NB4 (cell line): ENCODE measurements at regions not wholly inside any gene's neighbourhood (a gene's known extent, or its start where the extent isn't known, plus 50 kb on each side); places are given as distances from the start of the nearest gene placed in this dataset.
"Not testable (repeated sequence)": the region's sequence is repeated elsewhere in the genome, so short reads cannot be mapped to it uniquely, and the experiment has no call there.

Experiments used
- DNase-seq: peaks from one replicate; pipeline ENCODE4 v3.0.0; 2010; ENCODE audit warnings: low read depth
- H3K4me3 ChIP-seq: one replicate; pipeline ENCODE4 v1.5.1; 2011; ENCODE audit warnings: mild to moderate bottlenecking, low read depth, low read length, moderate library complexity
- MAX ChIP-seq: IDR thresholded peaks from 2 replicates; pipeline ENCODE4 v1.6.1; 2011; ENCODE audit warnings: low read depth, low read length
- MYC ChIP-seq: IDR thresholded peaks from 2 replicates; pipeline ENCODE4 v1.6.1; 2011; ENCODE audit warnings: low read depth, low read length
- POLR2A ChIP-seq: IDR thresholded peaks from 2 replicates; pipeline ENCODE4 v1.6.1; 2011; ENCODE audit warnings: mild to moderate bottlenecking; ENCODE audit not compliant: insufficient read length; ENCODE audit errors: extremely low read depth
- TF ChIP-seq, protein P1 (sequence below): IDR thresholded peaks from one replicate; pipeline ENCODE4 v1.5.1; 2012; ENCODE audit warnings: low read depth, low read length

DNA sequence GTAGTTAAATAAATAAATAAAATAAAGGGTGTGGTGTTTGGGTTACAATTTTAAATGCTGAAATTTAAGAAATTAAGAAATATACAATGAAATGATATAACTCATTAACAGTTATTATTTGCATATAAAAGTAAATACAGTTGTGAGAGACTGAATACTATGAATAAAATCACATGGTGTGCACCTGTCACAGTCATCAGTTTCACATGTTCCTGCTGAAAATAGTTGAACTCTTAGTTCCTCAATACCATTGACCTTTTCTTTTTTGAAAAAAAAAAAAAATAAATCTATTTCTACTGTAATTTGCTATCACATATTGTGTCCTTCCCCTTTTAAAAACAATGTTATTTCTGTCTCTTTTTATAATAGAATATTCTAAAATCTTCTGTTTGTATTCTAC is 130.9 kb upstream of the CHD1 start:
- no peak for DNase-seq
- H3K4me3 ChIP-seq, result no peak overlapping the region
- no peak for TF ChIP-seq MAX
- TF ChIP-seq POLR2A, result no peak
- TF ChIP-seq, protein P1, sequence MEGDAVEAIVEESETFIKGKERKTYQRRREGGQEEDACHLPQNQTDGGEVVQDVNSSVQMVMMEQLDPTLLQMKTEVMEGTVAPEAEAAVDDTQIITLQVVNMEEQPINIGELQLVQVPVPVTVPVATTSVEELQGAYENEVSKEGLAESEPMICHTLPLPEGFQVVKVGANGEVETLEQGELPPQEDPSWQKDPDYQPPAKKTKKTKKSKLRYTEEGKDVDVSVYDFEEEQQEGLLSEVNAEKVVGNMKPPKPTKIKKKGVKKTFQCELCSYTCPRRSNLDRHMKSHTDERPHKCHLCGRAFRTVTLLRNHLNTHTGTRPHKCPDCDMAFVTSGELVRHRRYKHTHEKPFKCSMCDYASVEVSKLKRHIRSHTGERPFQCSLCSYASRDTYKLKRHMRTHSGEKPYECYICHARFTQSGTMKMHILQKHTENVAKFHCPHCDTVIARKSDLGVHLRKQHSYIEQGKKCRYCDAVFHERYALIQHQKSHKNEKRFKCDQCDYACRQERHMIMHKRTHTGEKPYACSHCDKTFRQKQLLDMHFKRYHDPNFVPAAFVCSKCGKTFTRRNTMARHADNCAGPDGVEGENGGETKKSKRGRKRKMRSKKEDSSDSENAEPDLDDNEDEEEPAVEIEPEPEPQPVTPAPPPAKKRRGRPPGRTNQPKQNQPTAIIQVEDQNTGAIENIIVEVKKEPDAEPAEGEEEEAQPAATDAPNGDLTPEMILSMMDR, result no peak
- TF ChIP-seq MYC, result no peak

DNA sequence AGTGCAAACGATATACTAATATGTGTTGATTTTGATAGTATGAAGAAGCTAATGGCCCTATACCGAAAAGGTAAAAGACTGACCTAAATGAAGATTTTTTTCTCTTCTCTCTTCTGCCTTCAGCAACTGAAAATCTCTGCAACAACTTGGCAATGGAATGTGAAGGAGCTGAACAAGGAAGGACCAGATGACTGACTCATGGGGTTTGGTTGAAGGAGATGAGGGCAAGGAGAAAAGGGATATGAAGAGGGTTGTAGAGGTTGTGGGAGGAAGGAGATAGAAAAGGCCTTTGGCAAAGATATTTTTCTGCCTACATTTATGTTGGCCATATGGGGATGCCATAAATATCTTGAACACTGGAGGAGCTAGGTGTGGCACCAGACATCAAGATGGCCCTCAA is 129.7 kb upstream of the CHD1 start:
- TF ChIP-seq MAX (no peak), POLR2A (no peak), MYC (no peak)
- TF ChIP-seq, protein P1, result no peak
- no peak overlapping the region for H3K4me3 ChIP-seq
- no peak for DNase-seq

GRCh38 chr5:99054972-99055371 is 126.2 kb upstream of the CHD1 start:
- no peak overlapping the region for H3K4me3 ChIP-seq
- DNase-seq, result no peak
- TF ChIP-seq, protein P1, result no peak
- no peak for TF ChIP-seq MYC
- TF ChIP-seq MAX, result no peak

DNA sequence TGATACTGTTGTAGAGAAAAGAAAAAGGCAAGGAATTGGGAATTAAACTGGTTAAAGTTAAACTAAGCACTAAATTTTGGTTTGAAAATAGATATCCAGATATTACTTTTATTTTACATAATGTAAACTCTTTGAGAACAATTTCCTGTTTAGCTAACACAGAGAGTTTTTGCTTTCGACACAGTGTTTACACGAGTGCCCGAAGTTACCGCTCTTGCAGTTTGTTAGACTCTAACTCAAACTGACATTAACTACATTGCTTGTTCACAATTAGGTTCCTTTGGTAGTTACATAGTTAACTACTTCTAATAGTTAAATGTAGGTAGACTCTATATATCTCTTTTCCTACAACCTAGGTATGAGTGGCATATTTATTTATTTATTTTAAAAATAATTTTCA is 117.1 kb upstream of the CHD1 start:
- no peak for DNase-seq
- H3K4me3 ChIP-seq, result no peak overlapping the region
- TF ChIP-seq POLR2A, result no peak

DNA sequence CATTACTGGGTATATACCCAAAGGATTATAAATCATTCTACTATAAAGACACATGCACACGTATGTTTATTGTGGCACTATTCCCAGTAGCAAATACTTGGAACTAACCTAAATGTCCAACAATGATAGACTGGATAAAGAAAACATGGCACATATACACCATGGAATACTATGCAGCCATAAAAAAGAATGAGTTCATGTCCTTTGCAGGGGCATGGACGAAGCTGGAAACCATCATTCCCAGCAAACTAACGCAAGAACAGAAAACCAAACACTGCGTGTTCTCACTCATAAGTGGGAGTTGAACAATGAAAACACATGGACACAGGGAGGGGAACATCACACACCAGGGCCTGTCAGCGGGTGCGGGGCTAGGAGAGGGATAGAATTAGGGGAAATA is 114.5 kb upstream of the CHD1 start:
- not testable (repeated sequence) for H3K4me3 ChIP-seq, DNase-seq

GRCh38 chr5:99037668-99038067 is 108.9 kb upstream of the CHD1 start:
- H3K4me3 ChIP-seq, result no peak overlapping the region
- peak; percentile 25 for DNase-seq
- TF ChIP-seq MAX (no peak), MYC (no peak), POLR2A (no peak)
- TF ChIP-seq, protein P1, result no peak

GRCh38 chr5:99035942-99036341 is 107.1 kb upstream of the CHD1 start:
- no peak for DNase-seq
- no peak overlapping the region for H3K4me3 ChIP-seq
- TF ChIP-seq MAX (no peak), POLR2A (no peak)
- TF ChIP-seq, protein P1, result no peak
